AG04450 (cell line): ENCODE measurements at regions not wholly inside any gene's neighbourhood (a gene's known extent, or its start where the extent isn't known, plus 50 kb on each side); places are given as distances from the start of the nearest gene placed in this dataset.

Experiments
- CTCF ChIA-PET: fragments of 300-600, 350-600 bp; formaldehyde crosslinking; extraction: SDS; loops from one replicate; lab custom pipeline; 2022; ENCODE audit warnings: antibody characterized with exemption, inconsistent platforms; lab: Charles Lee
- POLR2A ChIA-PET: fragments of 350-600 bp; formaldehyde crosslinking; extraction: SDS; loops from one replicate; lab custom pipeline; 2021; ENCODE audit warnings: antibody characterized with exemption, inconsistent platforms; lab: Yijun Ruan, JAX
- DNase-seq: peaks from one replicate; pipeline ENCODE4 v3.0.0-alpha.2; 2011; ENCODE audit warnings: low read depth, low spot score
- H3K27ac ChIP-seq: one replicate; pipeline ENCODE4 v1.5.1; 2012; ENCODE audit warnings: low read depth, low read length, control low read depth
- H3K27me3 ChIP-seq: one replicate; pipeline ENCODE4 v1.6.0; 2012; ENCODE audit warnings: low read length; ENCODE audit not compliant: control insufficient read depth, insufficient read depth
- H3K4me3 ChIP-seq: 2 replicates; pipeline ENCODE4 v1.5.1; 2011; ENCODE audit warnings: mild to moderate bottlenecking, low read depth, low read length, control low read depth
- H3K9me3 ChIP-seq: 2 replicates; pipeline ENCODE4 v1.5.1; 2012; ENCODE audit warnings: low read length; ENCODE audit not compliant: control insufficient read depth, insufficient read depth
- CTCF ChIP-seq: IDR thresholded peaks from 2 replicates; pipeline ENCODE4 v1.5.1; 2011; ENCODE audit warnings: low read depth, low read length, control low read depth, inconsistent platforms

GRCh38 chr5:126070481-126070880, 352.7 kb upstream of the GRAMD2B start:
- H3K27me3 ChIP-seq = no peaks in the 10 kb centered on the region
- H3K4me3 ChIP-seq = no peak overlapping the region
- ChIA-PET CTCF (interaction anchor here (0.7 to 0.8 kb wide), 2 partner anchors 33 to 392 kb away, joined by 3 to 7 read pairs; no protein-coding TSS in a partner anchor), POLR2A (no interaction called here)
- no peak for DNase-seq
- no peaks in the 10 kb centered on the region; the same call in 1 of the 2 replicates for H3K9me3 ChIP-seq
- H3K27ac ChIP-seq = no peak overlapping the region
- no peak for TF ChIP-seq CTCF

GRCh38 chr5:126074538-126074937, 348.7 kb upstream of the GRAMD2B start:
- Histone ChIP-seq H3K9me3 (no peaks in the 10 kb centered on the region; the same call in 1 of the 2 replicates), H3K27ac (no peak overlapping the region), H3K27me3 (no peaks in the 10 kb centered on the region), H3K4me3 (no peak overlapping the region)
- ChIA-PET POLR2A (interaction anchor here (0.6 kb wide), 1 partner anchor 162 kb away, joined by 3 read pairs; no protein-coding TSS in a partner anchor), CTCF (no interaction called here)
- DNase-seq = no peak
- TF ChIP-seq CTCF = no peak

- H3K27ac ChIP-seq = no peak overlapping the region
- no peak overlapping the region for H3K4me3 ChIP-seq
- TF ChIP-seq CTCF = no peak
- POLR2A ChIA-PET = no interaction called here
- CTCF ChIA-PET = no interaction called here
- H3K9me3 ChIP-seq = peaks cover 4% of the 10 kb centered on the region; the same call in 1 of the 2 replicates
- H3K27me3 ChIP-seq = peaks cover 4% of the 10 kb centered on the region
- no peak for DNase-seq
Observed at GRCh38 chr5:126079266-126079665, 343.9 kb upstream of the GRAMD2B start.

- POLR2A ChIA-PET = no interaction called here
- CTCF ChIA-PET = no interaction called here
- TF ChIP-seq CTCF = no peak
Observed at GRCh38 chr5:126081209-126081608, 342.0 kb upstream of the GRAMD2B start.

GRCh38 chr5:126093041-126093440, 330.2 kb upstream of the GRAMD2B start:
- no peak overlapping the region for H3K27ac ChIP-seq
- no peak for TF ChIP-seq CTCF
- ChIA-PET CTCF (no interaction called here), POLR2A (no interaction called here)
- no peaks in the 10 kb centered on the region; the same call in 1 of the 2 replicates for H3K9me3 ChIP-seq
- H3K27me3 ChIP-seq = no peaks in the 10 kb centered on the region
- H3K4me3 ChIP-seq = no peak overlapping the region
- no peak for DNase-seq

More at GRCh38 chr5:126081209-126081608, 342.0 kb upstream of the GRAMD2B start:
- Histone ChIP-seq H3K27me3 (peaks cover 4% of the 10 kb centered on the region), H3K27ac (no peak overlapping the region), H3K4me3 (no peak overlapping the region), H3K9me3 (peaks cover 4% of the 10 kb centered on the region; the same call in 1 of the 2 replicates)
- DNase-seq = no peak
